ENCODE measurements at regions not wholly inside any gene's neighbourhood (a gene's known extent, or its start where the extent isn't known, plus 50 kb on each side); places are given as distances from the start of the nearest gene placed in this dataset.
"Not testable (repeated sequence)": the region's sequence is repeated elsewhere in the genome, so short reads cannot be mapped to it uniquely, and the experiment has no call there.

DNA sequence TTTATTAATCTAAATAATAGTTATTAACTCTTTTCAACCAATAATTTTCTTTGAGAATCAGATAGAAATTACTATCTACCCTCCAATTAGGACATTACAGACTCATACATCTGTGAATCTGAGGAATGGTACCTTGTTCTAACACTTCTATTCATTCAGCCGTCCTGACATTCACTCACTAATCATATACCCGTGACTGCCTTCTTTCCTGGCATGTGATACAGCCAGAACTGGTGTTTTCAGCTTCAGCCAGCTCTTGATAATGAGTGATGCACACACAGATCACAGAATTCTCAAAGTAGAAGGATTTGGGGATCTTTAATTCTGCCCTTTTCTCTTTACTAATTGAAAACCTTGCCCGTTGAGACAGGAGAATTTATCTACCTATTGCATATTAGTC, 499.9 kb downstream of the UTRN start:
- DNase-seq: no peak

DNA sequence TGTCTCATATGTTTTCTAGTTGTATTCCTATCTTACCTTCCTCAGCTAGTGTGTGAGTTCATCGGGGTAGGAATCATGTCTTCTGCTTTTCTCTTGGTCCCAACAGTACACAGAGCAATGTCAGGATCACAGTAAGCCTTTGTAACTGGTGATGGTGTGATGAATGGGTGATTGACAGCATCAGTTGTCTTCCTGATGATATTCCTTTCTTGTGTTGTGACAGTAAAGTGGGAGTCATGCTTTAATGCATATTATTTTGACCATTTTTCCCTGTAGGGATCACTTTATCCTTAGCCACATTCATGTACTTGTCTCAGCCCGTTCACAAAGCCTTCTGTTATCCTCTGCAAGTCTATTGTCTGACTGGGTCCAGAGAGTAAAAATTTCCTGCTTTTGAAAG, 501.7 kb downstream of the UTRN start:
- no peak for DNase-seq

DNA sequence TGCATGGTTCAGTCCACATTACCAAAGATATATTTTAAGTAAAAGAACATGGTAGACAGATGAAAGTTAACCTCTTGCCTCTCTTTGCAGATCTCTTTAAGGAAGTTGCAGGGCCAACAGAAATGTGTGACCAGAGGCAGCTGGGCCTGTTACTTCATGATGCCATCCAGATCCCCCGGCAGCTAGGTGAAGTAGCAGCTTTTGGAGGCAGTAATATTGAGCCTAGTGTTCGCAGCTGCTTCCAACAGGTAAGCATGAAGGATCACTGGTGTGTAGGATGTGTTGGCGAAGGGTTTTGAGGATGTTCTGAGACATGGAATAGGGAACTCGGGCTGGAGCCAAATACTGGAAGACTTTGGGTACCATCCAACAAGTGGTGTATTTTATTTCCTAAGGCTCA, 508.6 kb downstream of the UTRN start:
- no peak for DNase-seq

DNA sequence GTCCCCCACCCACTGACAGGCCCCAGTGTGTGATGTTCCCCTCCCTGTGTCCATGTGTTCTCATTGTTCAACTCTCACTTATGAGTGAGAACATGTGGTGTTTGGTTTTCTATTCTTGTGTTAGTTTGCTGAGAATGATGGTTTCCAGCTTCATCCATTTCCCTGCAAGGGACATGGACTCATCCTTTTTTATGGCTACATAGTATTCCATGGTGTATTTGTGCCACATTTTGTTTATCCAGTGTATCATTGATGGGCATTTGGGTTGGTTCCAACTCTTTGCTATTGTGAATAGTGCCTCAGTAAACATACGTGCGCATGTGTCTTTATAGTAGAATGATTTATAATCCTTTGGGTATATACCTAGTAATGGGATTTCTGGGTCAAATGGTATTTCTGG, 509.9 kb downstream of the UTRN start:
- not testable (repeated sequence) for DNase-seq

DNA sequence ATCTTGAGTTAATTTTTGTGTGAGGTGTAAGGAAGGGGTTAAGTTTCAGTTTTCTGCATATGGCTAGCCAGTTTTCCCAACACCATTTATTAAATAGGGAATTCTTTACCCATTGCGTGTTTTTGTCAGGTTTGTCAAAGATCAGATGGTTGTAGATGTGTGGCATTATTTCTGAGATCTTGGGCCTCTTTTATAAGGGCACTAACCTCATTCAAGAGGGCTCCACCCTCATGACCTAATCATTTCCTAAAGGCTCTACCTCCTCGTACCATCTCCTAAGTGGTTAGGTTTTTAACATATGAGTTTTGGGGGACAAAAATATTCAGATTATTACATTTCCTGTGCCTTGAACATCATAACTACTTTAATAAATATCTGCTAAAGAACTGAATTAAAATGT, 510.9 kb downstream of the UTRN start:
- no peak for DNase-seq

DNA sequence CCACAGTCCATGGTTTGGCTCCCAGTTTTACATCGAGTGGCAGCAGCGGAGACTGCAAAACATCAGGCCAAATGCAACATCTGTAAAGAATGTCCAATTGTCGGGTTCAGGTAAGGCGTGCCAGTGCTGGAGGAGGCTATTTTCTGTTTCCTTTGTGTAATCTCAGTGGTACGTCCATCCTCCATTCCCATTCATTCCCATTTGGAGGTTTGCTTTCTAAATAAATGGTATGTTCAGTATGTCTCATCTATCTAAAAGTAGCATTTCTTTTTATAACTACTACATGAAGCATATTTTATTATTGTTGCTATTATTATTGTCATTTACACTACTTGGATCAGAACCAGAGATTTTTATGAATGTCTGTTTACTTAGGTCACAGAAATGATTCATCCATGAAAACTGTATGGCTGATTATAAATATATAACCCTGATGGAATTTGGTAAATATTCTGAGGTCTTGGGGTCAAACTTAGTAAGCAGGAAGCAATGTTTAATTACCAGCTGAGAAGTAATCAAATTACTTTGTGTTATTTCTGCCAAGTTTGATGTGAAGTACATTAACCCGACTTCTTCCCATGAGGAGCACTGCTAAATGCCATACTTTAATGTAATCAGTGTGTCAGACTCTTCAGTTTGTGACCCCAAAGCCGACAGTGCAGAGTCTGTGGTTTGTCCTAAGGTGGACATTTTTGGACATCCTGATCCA, 512.9 kb downstream of the UTRN start:
- no peak for DNase-seq

DNA sequence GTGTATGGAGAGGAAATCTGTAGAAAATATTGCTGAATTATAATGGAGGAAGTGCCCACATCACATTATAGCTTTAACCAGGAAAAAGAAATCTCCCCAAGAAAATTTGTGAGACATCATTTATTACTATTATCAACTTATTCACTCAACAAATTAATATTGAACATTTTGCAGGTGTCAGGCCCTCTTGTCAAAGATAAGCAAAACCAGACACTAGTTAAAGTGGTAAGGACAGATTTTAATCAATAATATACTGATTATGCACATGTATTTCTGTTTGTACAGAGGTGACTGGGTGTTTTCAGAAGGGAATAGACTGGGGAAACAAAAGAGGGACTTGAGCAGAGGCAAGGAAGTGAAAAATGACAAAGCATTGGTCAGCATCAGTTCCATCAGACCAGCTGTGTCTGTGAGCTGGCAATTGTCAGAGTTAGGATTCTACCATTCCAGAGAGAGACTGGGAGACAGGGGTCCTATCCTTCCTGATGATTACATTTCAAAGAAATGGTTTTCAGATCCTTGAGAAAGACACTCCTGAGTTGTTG, 519.2 kb downstream of the UTRN start:
- no peak for DNase-seq

DNA sequence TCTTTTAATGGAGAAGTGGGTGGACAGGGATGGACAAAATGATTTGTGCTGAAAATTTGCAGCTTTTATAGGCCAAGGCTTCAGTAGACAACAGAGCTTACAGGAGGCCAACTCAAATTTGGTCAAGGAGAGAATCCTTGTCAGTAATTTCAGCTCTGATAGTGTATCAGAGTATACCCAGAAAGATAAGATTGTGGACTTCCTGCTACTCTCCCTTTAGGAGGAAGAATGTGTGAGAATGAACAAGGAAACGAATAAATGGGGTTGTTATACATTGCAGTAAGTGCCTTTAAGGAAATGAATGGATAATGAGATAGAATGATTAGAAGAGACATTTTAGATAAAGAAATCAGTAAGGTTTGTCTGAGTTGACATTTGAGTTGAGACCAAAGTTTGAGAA, 519.9 kb downstream of the UTRN start:
- no peak for DNase-seq

DNA sequence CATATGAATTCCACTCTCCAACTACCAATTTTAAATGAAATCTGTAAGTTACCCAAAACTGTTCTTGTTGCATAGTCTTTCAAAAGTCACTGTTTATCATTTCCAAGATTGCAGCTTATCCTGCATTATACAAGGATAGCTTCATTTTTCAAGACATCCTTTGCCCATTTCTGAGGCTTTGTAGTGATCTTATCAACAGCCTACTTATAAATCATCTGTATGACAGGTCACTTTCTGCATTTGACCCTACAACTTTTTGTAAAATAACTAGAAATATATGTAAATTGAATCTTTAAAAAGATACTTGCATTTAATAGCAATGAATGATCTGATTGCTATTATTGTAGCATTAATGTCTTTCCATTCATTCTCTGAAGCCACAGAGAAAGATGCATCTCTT, 521.1 kb downstream of the UTRN start:
- no peak for DNase-seq

DNA sequence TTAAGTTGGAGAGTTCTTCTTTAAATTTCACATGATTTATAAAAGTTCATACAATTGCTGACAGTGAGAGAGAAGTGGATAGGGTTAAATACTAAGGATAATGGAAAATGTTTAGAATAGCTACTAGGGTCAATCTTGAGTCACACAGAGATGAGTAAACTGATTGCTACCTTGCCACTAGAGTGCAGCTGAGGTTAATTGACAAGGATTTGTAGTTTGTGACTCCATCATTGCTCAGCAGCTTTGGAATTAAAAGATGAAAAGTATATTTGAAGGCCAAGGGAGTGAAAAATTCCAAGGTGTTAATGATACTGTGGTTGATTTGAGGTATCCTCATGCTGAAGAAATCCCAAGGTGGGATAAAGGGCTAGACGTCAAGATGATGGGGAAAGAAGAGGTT, 524.0 kb downstream of the UTRN start:
- DNase-seq: no peak

DNA sequence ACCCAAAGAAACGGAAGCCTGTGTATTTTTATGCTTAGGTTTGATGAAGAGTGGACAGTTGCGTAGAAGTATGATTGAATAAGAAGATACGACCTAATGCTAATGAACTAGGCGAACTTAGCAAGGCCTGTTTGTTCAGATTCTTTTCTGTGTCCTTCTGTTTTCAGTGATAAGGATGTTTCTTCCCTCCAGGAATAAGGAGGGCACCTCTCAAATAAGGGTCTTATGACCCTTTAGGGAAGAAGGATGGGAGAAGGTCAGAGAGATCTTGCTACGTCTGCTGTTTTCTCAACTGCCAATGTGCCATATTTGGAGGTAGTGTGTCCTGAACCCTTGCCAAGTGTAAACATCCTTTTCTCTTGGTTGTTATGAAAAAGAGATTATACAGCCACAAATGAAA, 524.8 kb downstream of the UTRN start:
- no peak for DNase-seq

DNA sequence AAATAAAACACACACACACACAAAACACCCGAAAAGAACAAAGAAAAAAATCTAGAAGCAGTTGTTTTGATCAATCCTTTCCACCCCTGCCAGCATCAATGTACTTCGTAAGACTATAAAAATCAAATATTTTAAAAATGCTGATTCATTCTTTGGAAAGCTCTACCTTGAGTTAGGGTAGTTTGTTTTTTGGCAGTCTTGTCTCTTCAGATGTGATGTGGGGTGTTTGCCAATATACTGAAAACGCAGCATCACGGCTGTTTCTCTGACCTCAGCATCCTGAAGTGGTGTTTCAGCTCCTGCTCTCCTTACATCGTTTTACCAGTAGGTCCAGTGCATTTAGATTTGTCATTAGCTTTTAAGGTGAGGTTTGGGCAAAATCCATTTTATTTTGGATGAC, 526.0 kb downstream of the UTRN start:
- no peak for DNase-seq

DNA sequence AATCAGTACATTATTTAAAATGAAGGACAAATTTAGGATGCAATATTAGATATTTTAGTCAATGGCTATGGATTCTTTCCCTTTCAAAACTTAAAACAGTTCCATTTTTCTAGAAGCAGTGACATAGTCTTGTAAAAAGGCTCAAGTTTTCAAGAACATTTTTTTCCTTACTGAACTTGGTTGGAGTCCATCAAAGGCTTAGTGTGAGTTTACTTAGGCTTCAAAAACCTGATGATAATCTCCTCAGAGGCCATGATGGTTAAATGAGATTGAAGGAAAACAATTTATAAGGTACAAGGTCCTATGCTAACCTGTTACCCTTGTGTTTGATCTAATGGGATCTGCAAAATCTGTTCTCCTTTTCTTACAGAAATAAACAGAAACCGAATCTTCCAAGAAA, 531.8 kb downstream of the UTRN start:
- DNase-seq: no peak

DNA sequence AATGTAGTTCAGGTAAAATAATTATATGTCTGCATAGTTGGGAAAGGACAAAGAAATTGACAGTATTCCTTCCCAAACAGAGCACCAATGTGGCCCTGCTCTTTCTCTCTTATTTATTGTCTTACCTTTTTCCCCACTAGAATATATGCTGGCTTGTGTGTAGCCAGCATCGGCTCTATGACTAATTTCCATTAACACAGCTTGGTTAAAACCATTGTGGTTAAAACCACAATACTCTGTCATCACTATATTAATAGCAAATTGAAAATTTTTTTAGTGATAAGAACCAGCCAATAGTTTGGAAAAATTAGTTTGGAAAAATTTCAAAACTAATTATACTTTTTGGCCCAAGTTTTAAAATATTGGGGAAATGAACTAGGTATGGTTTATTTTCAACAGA, 535.1 kb downstream of the UTRN start:
- no peak for DNase-seq

DNA sequence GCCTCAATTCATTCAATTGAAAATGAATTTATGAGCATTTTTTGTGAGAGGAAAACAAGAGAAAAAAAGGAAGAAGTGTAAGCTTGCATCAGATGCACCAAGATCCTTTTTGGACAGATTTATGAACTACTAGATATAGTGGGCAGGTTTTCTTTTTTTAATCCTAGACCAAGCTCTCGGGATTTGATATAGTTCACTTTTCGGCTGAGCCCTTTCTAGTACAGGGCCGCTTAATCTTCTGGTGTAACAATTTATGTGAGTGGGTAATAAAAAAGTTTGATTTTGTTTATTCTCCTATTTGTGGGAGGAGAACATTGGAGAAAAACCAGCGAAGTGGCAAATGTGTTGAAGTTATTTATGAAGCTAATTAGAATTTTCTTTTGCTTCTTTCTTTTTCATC, 538.0 kb downstream of the UTRN start:
- DNase-seq: no peak

DNA sequence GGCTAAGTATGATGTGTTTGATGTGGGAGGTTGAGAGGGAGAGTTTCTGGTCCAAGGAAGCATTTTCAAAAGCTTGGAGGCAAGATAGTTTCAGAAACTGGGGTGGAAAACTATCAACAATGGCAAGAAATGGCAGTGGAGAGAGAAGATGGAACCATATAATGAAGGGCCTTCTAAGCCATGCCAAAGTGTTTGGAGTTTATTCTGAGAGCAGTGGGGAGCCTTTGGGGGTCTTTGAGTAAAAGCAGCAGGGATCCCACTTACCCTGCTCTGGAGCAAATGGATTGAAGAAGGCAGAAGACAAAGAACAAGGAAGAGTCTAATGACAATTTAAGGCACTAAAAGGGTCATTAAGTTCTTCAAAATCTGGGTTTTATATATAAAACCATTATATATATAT, 538.9 kb downstream of the UTRN start:
- no peak for DNase-seq

DNA sequence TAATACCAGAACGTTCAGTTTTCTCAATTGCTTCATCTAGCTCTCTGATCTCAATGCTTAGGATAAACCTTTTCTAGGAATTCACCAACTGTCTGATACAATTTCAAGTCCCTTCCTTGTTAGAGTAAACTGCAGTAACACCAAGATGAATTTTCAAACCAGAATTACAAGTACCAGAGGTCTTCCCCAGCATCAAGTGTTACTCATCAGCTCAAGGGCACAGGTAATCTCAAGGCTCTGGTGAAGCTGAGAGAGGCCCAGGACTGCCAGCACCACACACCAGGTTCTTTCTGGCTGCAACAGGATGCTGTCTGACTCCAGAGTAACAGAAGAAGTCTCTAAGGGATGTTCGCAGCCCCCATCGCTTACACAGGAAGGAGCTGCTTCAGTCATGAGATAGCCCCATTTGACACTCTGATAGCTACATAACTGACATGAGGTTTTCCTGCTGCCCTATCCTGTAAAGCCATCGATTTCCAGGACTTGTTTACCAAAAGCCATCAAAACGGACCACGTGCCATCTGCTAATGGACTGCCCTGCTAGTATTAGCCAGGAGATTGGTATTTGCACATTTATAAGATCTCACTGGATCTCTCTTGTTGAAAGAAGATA, 549.4 kb downstream of the UTRN start:
- no peak for DNase-seq

DNA sequence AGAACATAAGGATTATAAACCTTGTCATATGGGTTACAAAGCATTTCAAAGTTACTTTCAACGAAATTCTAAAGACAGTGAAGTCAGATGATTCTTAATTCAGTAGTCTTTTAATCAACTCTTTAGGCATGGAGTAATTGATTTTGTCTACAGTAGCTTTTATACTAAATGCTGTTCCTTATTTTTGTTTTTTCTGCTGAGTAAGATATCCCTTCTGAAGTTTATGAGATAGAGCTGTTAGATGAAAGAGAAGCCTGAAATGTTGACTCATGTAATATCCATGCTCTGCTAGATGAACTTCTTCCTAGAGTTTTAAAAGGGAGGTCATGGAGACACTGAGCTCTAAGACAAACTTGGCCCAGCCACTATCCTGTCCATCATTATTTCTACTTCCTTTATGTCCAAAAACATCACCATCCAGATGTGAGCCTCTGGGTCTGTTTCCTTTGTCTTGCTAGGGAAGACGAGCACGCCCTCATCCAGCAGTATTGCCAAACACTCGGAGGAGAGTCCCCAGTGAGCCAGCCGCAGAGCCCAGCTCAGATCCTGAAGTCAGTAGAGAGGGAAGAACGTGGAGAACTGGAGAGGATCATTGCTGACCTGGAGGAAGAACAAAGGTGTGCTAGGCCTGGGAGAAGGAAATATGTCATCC, 550.3 kb downstream of the UTRN start:
- no peak for DNase-seq

DNA sequence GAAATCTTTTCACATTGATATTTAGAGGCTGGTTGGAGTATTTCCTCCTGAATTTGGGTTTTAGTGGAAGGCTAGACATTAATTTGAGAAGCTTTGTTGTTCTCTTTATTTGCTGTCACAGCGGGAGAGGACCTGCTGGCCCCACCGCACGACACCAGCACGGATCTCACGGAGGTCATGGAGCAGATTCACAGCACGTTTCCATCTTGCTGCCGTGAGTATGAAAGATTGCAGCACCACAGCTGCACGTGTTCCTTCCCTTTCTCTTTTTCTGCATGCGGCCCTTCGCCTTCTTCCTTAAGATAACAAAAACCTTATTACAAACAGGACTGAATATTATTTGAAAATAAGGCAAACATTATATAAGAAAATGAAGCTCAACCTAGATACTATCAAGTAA, 555.5 kb downstream of the UTRN start:
- no peak for DNase-seq

DNA sequence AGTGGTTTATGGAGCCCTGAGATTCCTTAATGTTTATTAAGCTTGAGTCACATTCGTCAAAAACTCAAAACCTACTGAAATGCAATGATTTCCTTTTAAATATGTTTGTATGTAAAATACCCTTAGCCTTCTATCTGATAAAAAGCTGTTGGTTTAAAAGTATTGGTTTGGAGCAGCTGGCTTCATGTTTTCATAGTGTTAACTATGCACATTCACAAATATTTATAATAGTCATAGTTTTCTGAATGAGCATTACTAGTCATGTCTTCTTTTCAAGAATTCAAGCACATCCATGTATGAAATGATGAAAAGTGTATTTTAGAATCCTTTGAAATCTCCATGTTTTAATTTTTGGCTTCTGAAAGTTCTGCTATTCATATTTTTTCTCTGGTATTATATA, 558.6 kb downstream of the UTRN start:
- DNase-seq: no peak

DNA sequence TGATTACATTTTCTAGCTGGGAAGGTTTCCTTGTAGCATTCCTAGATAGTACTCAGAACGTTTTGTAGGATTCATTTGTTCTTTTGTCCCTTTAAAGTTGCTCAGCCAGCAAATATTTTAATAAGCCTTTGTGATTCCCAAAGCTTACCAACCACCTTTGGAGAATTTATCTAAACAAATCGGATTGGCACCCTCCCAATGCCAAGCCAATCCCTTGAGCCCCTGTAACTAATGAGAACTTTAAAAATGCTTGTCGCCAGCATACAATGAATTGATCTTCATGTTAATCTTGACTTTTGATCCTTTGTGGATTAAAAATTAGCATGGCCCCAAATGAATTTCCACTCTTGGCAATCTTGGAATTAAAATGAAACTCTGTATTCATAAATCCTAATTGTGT, 559.5 kb downstream of the UTRN start:
- no peak for DNase-seq

DNA sequence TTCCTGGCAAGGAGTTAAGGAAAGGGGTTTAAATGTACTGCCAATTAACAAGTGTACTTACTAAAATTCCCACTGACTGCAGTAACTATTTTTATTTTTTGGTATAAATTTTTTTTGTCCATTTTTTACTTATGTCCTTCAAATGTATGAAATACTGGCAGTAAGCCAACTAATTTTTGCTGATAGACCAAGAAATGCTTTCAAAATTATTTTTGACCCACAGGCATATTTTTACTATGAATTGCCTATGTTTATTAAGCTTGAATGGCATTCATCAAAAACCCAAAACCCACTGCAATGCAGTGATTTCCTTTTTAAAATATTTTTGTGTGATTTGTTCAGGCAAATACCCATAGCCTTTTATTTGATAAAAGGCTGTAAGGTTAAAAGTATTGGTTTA, 560.1 kb downstream of the UTRN start:
- no peak for DNase-seq

DNA sequence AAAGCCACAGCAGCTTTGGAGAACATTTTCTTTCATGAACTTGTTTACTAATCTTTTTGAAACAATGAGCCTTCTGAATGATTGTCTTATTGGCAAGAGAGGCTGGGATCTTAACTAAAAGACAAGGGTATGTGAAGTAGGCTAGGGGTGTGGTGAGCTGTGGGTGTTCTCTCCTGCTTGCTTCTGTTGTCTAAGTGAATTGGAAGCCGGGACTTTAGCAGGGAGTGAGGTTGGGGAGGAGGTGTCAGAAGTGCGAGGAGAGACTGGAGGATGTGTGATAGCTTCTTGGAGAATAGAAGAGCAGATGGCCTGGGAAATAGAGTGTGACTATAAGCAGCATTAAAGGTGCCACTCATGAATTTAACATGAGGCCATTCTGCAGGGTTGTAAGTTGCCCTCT, 562.8 kb downstream of the UTRN start:
- peak; percentile 9 for DNase-seq

DNA sequence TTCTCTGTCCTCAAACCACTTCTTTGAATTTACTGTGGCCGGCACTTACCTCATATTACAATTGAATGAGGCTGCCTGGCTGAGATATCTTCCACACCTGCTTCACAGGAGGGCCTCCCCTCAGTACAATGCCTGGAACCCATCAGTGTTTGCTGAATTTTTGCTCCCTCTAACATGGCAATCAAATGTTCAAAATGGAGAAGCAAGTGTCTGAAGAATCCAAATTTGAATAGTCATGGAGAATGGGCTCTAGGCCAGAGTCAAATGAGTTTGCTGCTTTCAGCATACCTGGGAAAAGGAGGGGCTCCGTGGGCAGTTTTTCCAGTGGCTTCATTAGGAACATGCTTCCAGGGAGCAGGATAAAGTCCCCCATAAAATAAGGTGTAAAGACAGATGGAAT, 564.8 kb downstream of the UTRN start:
- DNase-seq: no peak

Data from retina (tissue), 1 donor.